OCI-LY7 (cell line): ENCODE measurements at regions not wholly inside any gene's neighbourhood (a gene's known extent, or its start where the extent isn't known, plus 50 kb on each side); places are given as distances from the start of the nearest gene placed in this dataset.

Experiments
- EZH2phosphoT487 ChIP-seq: fragments of 200-600 bp; sonication (generic); IDR thresholded peaks from 2 replicates; pipeline ENCODE4 v1.6.1; 2018; ENCODE audit warnings: low read depth, borderline replicate concordance, mild to moderate bottlenecking, mixed run types, antibody characterized with exemption, low read length, moderate library complexity, mixed read lengths
- TF ChIP-seq, protein P1 (sequence below): fragments of 200-600 bp; sonication (generic); conservative IDR thresholded peaks from 2 replicates; pipeline ENCODE4 v1.5.1; 2014; ENCODE audit warnings: mild to moderate bottlenecking, antibody characterized with exemption, low read length, moderate library complexity, mixed read lengths

DNA sequence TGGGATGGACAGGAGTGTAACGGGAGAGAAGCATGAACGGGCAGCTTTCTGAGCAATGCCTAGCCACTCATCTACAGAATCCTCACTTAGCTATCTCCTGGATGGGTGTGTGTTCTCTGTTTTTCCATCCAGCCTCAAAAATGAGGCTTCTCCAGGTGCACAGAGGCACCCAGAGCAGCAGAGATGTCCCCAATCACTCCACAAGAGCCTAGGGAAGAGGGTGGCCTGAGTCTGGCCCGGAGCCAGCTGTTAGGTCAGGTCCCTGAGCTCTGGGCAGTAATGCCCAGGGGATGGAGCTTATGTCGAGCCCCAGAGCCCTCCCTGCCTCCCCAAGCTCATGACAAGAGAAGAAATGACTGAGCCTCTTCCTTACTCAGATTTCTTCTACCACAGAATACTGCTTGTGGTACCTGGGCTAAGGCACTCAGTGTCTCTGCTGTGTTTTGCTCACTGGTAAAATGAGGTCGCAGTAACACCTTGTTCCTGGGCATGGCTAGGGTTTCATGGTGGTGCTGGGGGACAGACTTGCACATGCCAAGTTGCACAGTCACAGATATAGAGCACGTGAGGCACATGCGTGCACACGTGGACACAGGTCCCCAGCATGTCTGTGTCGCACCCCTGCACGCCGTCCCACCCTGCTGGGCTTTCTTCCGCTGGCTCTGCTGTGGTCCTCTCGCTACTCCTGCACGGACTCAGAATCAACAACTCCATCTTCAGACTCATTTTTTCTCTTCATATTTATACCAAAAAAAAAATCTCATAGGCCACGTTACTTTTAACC is 86.6 kb upstream of the SOX1 start:
- TF ChIP-seq, protein P1, sequence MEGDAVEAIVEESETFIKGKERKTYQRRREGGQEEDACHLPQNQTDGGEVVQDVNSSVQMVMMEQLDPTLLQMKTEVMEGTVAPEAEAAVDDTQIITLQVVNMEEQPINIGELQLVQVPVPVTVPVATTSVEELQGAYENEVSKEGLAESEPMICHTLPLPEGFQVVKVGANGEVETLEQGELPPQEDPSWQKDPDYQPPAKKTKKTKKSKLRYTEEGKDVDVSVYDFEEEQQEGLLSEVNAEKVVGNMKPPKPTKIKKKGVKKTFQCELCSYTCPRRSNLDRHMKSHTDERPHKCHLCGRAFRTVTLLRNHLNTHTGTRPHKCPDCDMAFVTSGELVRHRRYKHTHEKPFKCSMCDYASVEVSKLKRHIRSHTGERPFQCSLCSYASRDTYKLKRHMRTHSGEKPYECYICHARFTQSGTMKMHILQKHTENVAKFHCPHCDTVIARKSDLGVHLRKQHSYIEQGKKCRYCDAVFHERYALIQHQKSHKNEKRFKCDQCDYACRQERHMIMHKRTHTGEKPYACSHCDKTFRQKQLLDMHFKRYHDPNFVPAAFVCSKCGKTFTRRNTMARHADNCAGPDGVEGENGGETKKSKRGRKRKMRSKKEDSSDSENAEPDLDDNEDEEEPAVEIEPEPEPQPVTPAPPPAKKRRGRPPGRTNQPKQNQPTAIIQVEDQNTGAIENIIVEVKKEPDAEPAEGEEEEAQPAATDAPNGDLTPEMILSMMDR: no peak
- no peak for TF ChIP-seq EZH2phosphoT487
